MM.1S (cell line): ENCODE measurements at regions not wholly inside any gene's neighbourhood (a gene's known extent, or its start where the extent isn't known, plus 50 kb on each side); places are given as distances from the start of the nearest gene placed in this dataset.

Experiments
- EZH2 ChIP-seq: fragments of 300-600 bp; sonication (generic); optimal IDR thresholded peaks from 2 replicates; pipeline ENCODE3; 2017; ENCODE audit warnings: low read depth, mild to moderate bottlenecking, antibody characterized with exemption, low read length, mixed read lengths
- EZH2phosphoT487 ChIP-seq: fragments of 300-600 bp; sonication (generic); IDR thresholded peaks from 2 replicates; pipeline ENCODE4 v1.6.1; 2018; ENCODE audit warnings: antibody characterized with exemption, low read length
- TF ChIP-seq, protein P1 (sequence below): fragments of 300-600 bp; sonication (generic); IDR thresholded peaks from 2 replicates; pipeline ENCODE4 v1.5.1; 2016; ENCODE audit warnings: antibody characterized with exemption, low read length, mixed read lengths

DNA sequence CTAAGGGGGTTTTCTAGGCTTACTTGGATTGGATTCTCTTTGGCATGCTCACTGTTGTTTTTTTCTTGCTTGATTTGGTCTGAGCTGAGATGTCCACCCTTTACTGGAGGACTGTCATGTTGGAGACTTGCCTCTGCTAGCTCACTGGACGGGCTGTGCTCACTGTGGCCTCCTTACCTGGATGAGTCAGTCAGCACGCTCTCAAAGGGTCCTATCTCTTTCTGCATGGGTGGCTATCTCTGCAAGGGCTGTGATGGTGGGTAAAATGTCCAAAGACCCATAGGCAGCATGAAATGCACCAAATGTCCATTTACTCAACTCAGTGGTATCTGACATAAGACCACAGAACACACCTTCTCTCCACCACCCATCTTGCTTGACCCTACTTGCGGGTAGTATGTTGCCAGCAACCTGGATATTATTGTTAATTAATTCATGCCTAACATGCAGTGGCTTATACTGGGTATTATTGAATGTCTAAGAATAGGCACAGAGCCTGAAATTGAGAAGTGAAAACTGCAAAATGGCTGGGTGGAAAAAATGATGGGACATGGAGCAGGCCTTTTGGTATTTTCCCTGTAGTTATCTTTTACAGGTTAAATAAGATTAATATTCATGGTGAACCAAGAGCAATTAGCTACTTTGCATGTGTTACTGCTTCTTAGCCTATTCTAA lies 68.9 kb upstream of the TLE1 start:
- TF ChIP-seq, protein P1, sequence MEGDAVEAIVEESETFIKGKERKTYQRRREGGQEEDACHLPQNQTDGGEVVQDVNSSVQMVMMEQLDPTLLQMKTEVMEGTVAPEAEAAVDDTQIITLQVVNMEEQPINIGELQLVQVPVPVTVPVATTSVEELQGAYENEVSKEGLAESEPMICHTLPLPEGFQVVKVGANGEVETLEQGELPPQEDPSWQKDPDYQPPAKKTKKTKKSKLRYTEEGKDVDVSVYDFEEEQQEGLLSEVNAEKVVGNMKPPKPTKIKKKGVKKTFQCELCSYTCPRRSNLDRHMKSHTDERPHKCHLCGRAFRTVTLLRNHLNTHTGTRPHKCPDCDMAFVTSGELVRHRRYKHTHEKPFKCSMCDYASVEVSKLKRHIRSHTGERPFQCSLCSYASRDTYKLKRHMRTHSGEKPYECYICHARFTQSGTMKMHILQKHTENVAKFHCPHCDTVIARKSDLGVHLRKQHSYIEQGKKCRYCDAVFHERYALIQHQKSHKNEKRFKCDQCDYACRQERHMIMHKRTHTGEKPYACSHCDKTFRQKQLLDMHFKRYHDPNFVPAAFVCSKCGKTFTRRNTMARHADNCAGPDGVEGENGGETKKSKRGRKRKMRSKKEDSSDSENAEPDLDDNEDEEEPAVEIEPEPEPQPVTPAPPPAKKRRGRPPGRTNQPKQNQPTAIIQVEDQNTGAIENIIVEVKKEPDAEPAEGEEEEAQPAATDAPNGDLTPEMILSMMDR = no peak
- TF ChIP-seq EZH2phosphoT487 (no peak), EZH2 (no peak)
